ENCODE measurements at regions not wholly inside any gene's neighbourhood (a gene's known extent, or its start where the extent isn't known, plus 50 kb on each side); places are given as distances from the start of the nearest gene placed in this dataset.
A peak's percentile ranks its signal among the peaks of the same experiment; 100 is the strongest.

- Histone ChIP-seq H3K4me2 (ENCODE audit: low read length) (no peak overlapping the region), H3K27ac (ENCODE audit: low read depth, low read length) (no peak overlapping the region), H3K79me2 (ENCODE audit: insufficient read depth, low read length) (no peaks in the 10 kb centered on the region), H3K9me3 (ENCODE audit: control insufficient read depth in 1 of 2, insufficient read depth in 1 of 2, low read depth in 1 of 2, low read length in 2 of 2) (no peaks in the 10 kb centered on the region), H4K20me1 (ENCODE audit: insufficient read depth) (no peaks in the 10 kb centered on the region), H3K9ac (ENCODE audit: low read length) (no peak overlapping the region), H3K27me3 (ENCODE audit: insufficient read depth, low read length) (no peaks in the 10 kb centered on the region), H3K36me3 (ENCODE audit: control insufficient read depth in 1 of 2, insufficient read depth in 2 of 2, low read length in 2 of 2) (no peaks in the 10 kb centered on the region), H3K4me3 (replicated peaks in 1 of 2; ENCODE audit: low read depth in 1 of 2, low read length in 2 of 2) (no peak overlapping the region), H2AFZ (ENCODE audit: low read depth, low read length, poor library complexity, severe bottlenecking) (peak overlapping the region; percentile 5), H3K9me2 (ENCODE audit: insufficient read depth) (no peaks in the 10 kb centered on the region), H3K4me1 (ENCODE audit: control insufficient read depth in 1 of 2, insufficient read depth in 2 of 2, low read length in 2 of 2) (peaks cover 0 to 15% of the 10 kb centered on the region in 2 experiments; a peak in 2 of 4 replicates)
- CTCF ChIA-PET: no interaction called here
- RAD21 ChIA-PET (ENCODE audit: low non-redundant PET in 1 of 2, low total read pairs in 2 of 2, uncharacterized antibody in 2 of 2, unreplicated experiment in 2 of 2): no interaction called here
- ATAC-seq (no peak), DNase-seq (ENCODE audit: low read depth, low spot score) (no peak)
- TF ChIP-seq RAD21 (IDR thresholded peaks at IDR 0.05; ENCODE audit: low read depth): no peak
- no peak for TF ChIP-seq TCF7L2 (IDR thresholded peaks at IDR 0.05; ENCODE audit: borderline replicate concordance, extremely low read depth, insufficient read depth, insufficient read length)
- TF ChIP-seq POLR2A (IDR thresholded peaks at IDR 0.05; ENCODE audit: borderline replicate concordance, extremely low read depth, insufficient read depth, insufficient read length): no peak
- no peak for TF ChIP-seq ELF1 (IDR thresholded peaks at IDR 0.05; ENCODE audit: borderline replicate concordance, low read depth)
- TF ChIP-seq JUND (IDR thresholded peaks at IDR 0.05): no peak
- no peak for TF ChIP-seq SIN3A (IDR thresholded peaks at IDR 0.05; ENCODE audit: low read depth)
- no peak for TF ChIP-seq ZFX (IDR thresholded peaks at IDR 0.05)
- TF ChIP-seq ATF3 (IDR thresholded peaks at IDR 0.05): no peak
- TF ChIP-seq REST (IDR thresholded peaks at IDR 0.05; ENCODE audit: low read depth): no peak
- no peak for TF ChIP-seq FOSL1 (IDR thresholded peaks at IDR 0.05; ENCODE audit: low read depth)
- TF ChIP-seq YY1 (IDR thresholded peaks at IDR 0.05; ENCODE audit: extremely low read depth, insufficient replicate concordance, low read depth, low read length): no peak
- TF ChIP-seq ZBTB33 (IDR thresholded peaks at IDR 0.05; ENCODE audit: extremely low read depth, insufficient replicate concordance, low read length): no peak
- no peak for TF ChIP-seq CBX3 (IDR thresholded peaks at IDR 0.05; ENCODE audit: low read depth)
- no peak for TF ChIP-seq SRF (IDR thresholded peaks at IDR 0.05; ENCODE audit: low read depth)
- no peak for TF ChIP-seq CEBPB (IDR thresholded peaks at IDR 0.05; ENCODE audit: low read depth)
- no peak for TF ChIP-seq ZNF274 (IDR thresholded peaks at IDR 0.05; ENCODE audit: low read depth, low read length)
- TF ChIP-seq SP1 (IDR thresholded peaks at IDR 0.05; ENCODE audit: low read depth): no peak
- TF ChIP-seq MAX (IDR thresholded peaks at IDR 0.05): no peak
- intact Hi-C loops (cut with micrococcal nuclease): no loop called here
- POLR2A ChIA-PET: no interaction called here
- BruUV-seq (replicated peaks): no TSS peak
Observed at GRCh38 chr4:167715176-167715575, 377.2 kb upstream of the ANXA10 start.

Measured in HCT116 (cell line).